GM10266 (cell line): ENCODE measurements at regions not wholly inside any gene's neighbourhood (a gene's known extent, or its start where the extent isn't known, plus 50 kb on each side); places are given as distances from the start of the nearest gene placed in this dataset.
"Not testable (repeated sequence)": the region's sequence is repeated elsewhere in the genome, so short reads cannot be mapped to it uniquely, and the experiment has no call there.

Source experiments
- DNase-seq: peaks from one replicate; pipeline ENCODE4 v3.0.0; 2012; ENCODE audit errors: extremely low spot score
- CTCF ChIP-seq: IDR thresholded peaks from 2 replicates; pipeline ENCODE4 v1.5.1; 2012; ENCODE audit warnings: mild to moderate bottlenecking, low read depth; ENCODE audit not compliant: control insufficient read depth, insufficient read depth; ENCODE audit errors: missing control alignments

DNA sequence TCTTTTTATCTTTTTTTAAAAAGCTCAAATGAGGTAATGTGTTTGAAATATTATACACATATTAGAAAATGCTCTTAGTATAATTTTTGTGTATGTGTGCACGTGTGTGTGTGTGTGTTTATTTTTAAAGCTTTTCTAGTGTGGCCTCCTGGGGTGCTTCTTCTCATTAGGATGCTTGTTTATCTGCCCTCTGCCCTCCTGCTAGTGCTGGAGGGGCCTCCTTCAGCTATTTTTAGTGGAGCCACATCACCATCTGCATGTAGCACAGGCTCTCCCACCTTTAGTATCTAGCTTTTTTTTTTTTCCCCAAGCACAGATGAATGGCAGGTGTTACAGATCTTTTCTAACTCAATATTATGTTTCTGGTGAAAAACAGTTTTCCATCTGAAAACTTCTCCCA, 155.7 kb upstream of the TMEM229A start:
- no peak for DNase-seq
- no peak for TF ChIP-seq CTCF

DNA sequence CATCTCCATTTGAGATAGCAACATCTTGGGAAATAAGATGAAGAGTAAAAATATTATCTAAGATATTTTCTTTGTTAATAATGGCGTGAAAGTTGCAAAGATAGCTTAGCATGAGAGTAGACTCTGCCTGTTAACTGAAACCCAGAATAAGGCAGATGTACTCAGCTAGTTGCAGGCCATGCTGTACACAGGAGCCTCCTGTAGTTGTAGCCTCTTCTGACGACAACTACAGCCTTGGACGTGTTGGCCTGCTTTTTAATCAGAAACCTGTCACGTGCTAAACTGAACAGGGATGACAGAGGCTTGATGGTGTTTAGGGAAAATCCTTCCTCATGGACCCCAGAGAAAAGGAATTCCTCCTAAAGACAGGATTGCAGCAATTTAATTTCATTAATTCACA, 155.1 kb upstream of the TMEM229A start:
- no peak for DNase-seq
- TF ChIP-seq CTCF, result no peak

- TF ChIP-seq CTCF, result no peak
Observed at GRCh38 chr7:124183649-124184048, 150.8 kb upstream of the TMEM229A start.

DNA sequence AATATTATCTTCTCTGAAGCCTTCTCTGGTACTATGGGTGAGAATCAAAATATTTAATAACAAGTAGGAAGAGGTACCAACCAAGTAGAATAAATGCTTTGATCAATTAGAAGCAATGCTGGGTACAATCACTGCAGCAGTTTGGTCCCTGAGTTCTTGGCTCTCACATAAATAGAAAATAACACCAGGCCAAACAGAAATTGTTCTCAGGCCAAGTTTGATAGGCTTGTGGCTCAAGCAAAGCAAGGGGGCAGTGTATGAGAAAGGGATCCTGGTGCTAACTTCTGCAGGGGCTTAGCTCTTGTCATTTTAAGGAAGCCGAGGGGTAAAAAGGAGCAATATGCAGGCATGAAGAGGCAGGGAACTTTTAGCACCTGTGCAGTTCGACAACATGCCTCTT, 146.8 kb upstream of the TMEM229A start:
- no peak for TF ChIP-seq CTCF
- no peak for DNase-seq

More at GRCh38 chr7:124183649-124184048, 150.8 kb upstream of the TMEM229A start:
- DNase-seq, result no peak

DNA sequence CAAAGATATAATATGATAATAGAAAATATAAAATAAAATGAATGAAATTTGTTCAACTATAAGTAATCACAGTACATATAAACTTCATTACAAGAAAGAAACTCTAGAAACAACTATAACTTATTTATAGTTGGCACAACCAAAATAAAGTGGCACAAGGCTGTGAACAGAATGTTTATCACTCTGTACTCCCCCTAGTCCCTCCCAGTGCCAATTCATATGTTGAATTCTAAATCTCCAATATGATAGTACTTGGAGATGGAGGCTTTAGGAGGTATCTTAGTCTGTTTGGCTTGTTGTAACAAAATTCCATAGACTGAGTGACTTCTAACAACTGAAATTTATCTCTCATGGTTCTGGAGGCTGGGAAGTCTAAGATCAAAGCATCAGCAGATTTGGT, 145.0 kb upstream of the TMEM229A start:
- no peak for TF ChIP-seq CTCF
- DNase-seq, result no peak

- not testable (repeated sequence) for DNase-seq
Observed at GRCh38 chr7:124171812-124172211, 138.9 kb upstream of the TMEM229A start.

DNA sequence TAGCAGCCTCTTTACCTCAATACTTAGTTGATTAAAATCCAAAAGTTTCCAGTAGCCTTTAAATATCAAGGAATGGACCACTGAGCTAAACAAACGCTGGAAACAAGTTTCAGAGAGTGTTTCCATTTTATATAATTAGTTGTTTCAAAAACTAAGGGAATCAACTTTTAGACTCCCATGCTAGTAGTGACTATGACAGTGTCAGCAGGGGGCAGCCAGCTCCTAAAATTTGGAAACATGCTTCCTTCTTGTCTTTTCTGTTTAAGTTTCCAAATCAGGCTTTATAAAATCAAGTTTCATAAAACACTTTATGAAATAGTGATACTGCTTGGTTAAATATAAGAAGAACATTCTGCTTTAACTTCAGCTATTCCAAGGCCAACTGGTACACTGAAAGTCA, 138.2 kb upstream of the TMEM229A start:
- no peak for DNase-seq

More for the DNA sequence above, 138.2 kb upstream of the TMEM229A start:
- peak; percentile 32 for TF ChIP-seq CTCF
